ENCODE measurements at regions not wholly inside any gene's neighbourhood (a gene's known extent, or its start where the extent isn't known, plus 50 kb on each side); places are given as distances from the start of the nearest gene placed in this dataset.

GRCh38 chr11:80523057-80523456 is 1082.2 kb upstream of the TENM4 start:
- no peaks in the 10 kb centered on the region for H3K27me3 ChIP-seq (replicated peaks)
- TF ChIP-seq CTCF (IDR thresholded peaks at IDR 0.05; ENCODE audit: low read depth, low read length, missing control alignments), result no peak
- no peaks in the 10 kb centered on the region for H3K36me3 ChIP-seq (replicated peaks)
- in situ Hi-C loops (cut with HindIII; ENCODE audit: low pct_ligation_motif_present, low sequenced_read_pairs), result no loop called here
- DNase-seq, result no peak
- no peak overlapping the region for H3K27ac ChIP-seq
- no peak overlapping the region for H3K4me3 ChIP-seq (ENCODE audit: low read depth, low read length)

- Histone ChIP-seq H3K27ac (no peak overlapping the region), H3K4me3 (ENCODE audit: low read depth, low read length) (no peak overlapping the region), H3K36me3 (replicated peaks) (no peaks in the 10 kb centered on the region), H3K27me3 (replicated peaks) (no peaks in the 10 kb centered on the region)
- in situ Hi-C loops (cut with HindIII; ENCODE audit: low pct_ligation_motif_present, low sequenced_read_pairs), result no loop called here
- no peak for TF ChIP-seq CTCF (IDR thresholded peaks at IDR 0.05; ENCODE audit: low read depth, low read length, missing control alignments)
- DNase-seq, result no peak
Measured at GRCh38 chr11:80521592-80521991, 1080.8 kb upstream of the TENM4 start.

GRCh38 chr11:80520507-80520887 is 1079.7 kb upstream of the TENM4 start:
- Histone ChIP-seq H3K27ac (no peak overlapping the region), H3K4me3 (ENCODE audit: low read depth, low read length) (no peak overlapping the region), H3K27me3 (replicated peaks) (no peaks in the 10 kb centered on the region), H3K36me3 (replicated peaks) (no peaks in the 10 kb centered on the region)
- no peak for DNase-seq
- in situ Hi-C loops (cut with HindIII; ENCODE audit: low pct_ligation_motif_present, low sequenced_read_pairs), result no loop called here
- no peak for TF ChIP-seq CTCF (IDR thresholded peaks at IDR 0.05; ENCODE audit: low read depth, low read length, missing control alignments)

GRCh38 chr11:80519596-80520506 is 1079.0 kb upstream of the TENM4 start:
- TF ChIP-seq CTCF (IDR thresholded peaks at IDR 0.05; ENCODE audit: low read depth, low read length, missing control alignments), result no peak
- Histone ChIP-seq H3K27ac (no peak overlapping the region), H3K27me3 (replicated peaks) (no peaks in the 10 kb centered on the region), H3K4me3 (ENCODE audit: low read depth, low read length) (no peak overlapping the region), H3K36me3 (replicated peaks) (no peaks in the 10 kb centered on the region)
- in situ Hi-C loops (cut with HindIII; ENCODE audit: low pct_ligation_motif_present, low sequenced_read_pairs), result no loop called here
- peak; percentile 24 for DNase-seq

- TF ChIP-seq CTCF (IDR thresholded peaks at IDR 0.05; ENCODE audit: low read depth, low read length, missing control alignments), result no peak
- Histone ChIP-seq H3K27me3 (replicated peaks) (no peaks in the 10 kb centered on the region), H3K4me3 (ENCODE audit: low read depth, low read length) (no peak overlapping the region), H3K27ac (no peak overlapping the region), H3K36me3 (replicated peaks) (no peaks in the 10 kb centered on the region)
- no peak for DNase-seq
- in situ Hi-C loops (cut with HindIII; ENCODE audit: low pct_ligation_motif_present, low sequenced_read_pairs), result no loop called here
Measured at GRCh38 chr11:80517701-80518100, 1076.9 kb upstream of the TENM4 start.

GRCh38 chr11:80515097-80515496 is 1074.3 kb upstream of the TENM4 start:
- Histone ChIP-seq H3K4me3 (ENCODE audit: low read depth, low read length) (no peak overlapping the region), H3K27me3 (replicated peaks) (no peaks in the 10 kb centered on the region), H3K36me3 (replicated peaks) (no peaks in the 10 kb centered on the region), H3K27ac (no peak overlapping the region)
- in situ Hi-C loops (cut with HindIII; ENCODE audit: low pct_ligation_motif_present, low sequenced_read_pairs), result no loop called here
- no peak for DNase-seq
- no peak for TF ChIP-seq CTCF (IDR thresholded peaks at IDR 0.05; ENCODE audit: low read depth, low read length, missing control alignments)

All from brain microvascular endothelial cell (primary cell).